Gastroesophageal sphincter (tissue), 4 donors: ENCODE measurements at regions not wholly inside any gene's neighbourhood (a gene's known extent, or its start where the extent isn't known, plus 50 kb on each side); places are given as distances from the start of the nearest gene placed in this dataset.
A peak's percentile ranks its signal among the peaks of the same experiment; 100 is the strongest.

ENCODE experiments used
- ATAC-seq: fragments of 150-250 bp; one replicate; pipeline ENCODE4 v1.9.1; 2016; ENCODE audit warnings: mild to moderate bottlenecking, moderate library complexity
- H3K27ac ChIP-seq, 4 donors: fragments of 200-600 bp; sonication (generic) in 3 of 4; 1 replicate in 3 of 4; 2 replicates in 1 of 4; pipeline ENCODE4 v1.5.1; 2016 to 2019
- H3K27me3 ChIP-seq: fragments of 200-600 bp; sonication (generic); one replicate; pipeline ENCODE4 v1.5.1; 2019
- H3K36me3 ChIP-seq, 2 donors: fragments of 200-600 bp; sonication (generic); one replicate each; pipeline ENCODE4 v1.5.1; 2019; ENCODE audit warnings: control low read depth in 1 of 2
- H3K4me1 ChIP-seq, 3 donors: fragments of 200-600 bp; sonication (generic); 1 replicate in 2 of 3; 2 replicates in 1 of 3; pipeline ENCODE4 v1.5.1; 2016 to 2019; ENCODE audit warnings: control low read depth in 2 of 3
- H3K4me3 ChIP-seq, 2 donors: fragments of 200-600 bp; sonication (generic); one replicate each; pipeline ENCODE4 v1.5.1; 2019; ENCODE audit warnings: mild to moderate bottlenecking in 1 of 2, moderate library complexity in 1 of 2
- H3K9me3 ChIP-seq, 3 donors: fragments of 200-600 bp; sonication (generic); one replicate each; pipeline ENCODE4 v1.5.1; 2017 to 2019; ENCODE audit warnings: control low read depth in 2 of 3
- CTCF ChIP-seq, 4 experiments: fragments of 200-600 bp in 2 of 4; fragments of 450-650 bp in 2 of 4; sonication (generic) in 1 of 4; IDR thresholded peaks; one replicate each; pipeline ENCODE4 v1.5.1; 2017 to 2019; ENCODE audit warnings: antibody characterized with exemption in 4 of 4, mild to moderate bottlenecking in 2 of 4, moderate library complexity in 2 of 4
- EP300 ChIP-seq: sonication (generic); formaldehyde crosslinking; IDR thresholded peaks from one replicate; pipeline ENCODE4 v1.6.1; 2017; ENCODE audit warnings: antibody characterized with exemption, mild to moderate bottlenecking
- POLR2A ChIP-seq, 2 donors: fragments of 450-650 bp; IDR thresholded peaks; one replicate each; pipeline ENCODE4 v1.6.1; 2017; ENCODE audit warnings: antibody characterized with exemption in 2 of 2, mild to moderate bottlenecking in 2 of 2, moderate library complexity in 1 of 2
- POLR2AphosphoS5 ChIP-seq: sonication (generic); formaldehyde crosslinking; IDR thresholded peaks from one replicate; pipeline ENCODE4 v1.6.1; 2017; ENCODE audit warnings: antibody characterized with exemption
- WGBS, 2 donors: methylation state at CpG; one replicate each; pipeline ENCODE4 v1.1.5; 2018; ENCODE audit warnings: low coverage in 1 of 2; 5-methylcytosine and 5-hydroxymethylcytosine counted together

GRCh38 chr10:78720091-78720490, 348.7 kb upstream of the ZMIZ1 start:
- Histone ChIP-seq H3K36me3 (no peaks in the 10 kb centered on the region), H3K4me1 (peaks cover 0 to 21% (median 4%) of the 10 kb centered on the region in 3 donors), H3K4me3 (no peak overlapping the region), H3K9me3 (no peaks in the 10 kb centered on the region), H3K27me3 (no peaks in the 10 kb centered on the region), H3K27ac (no peak overlapping the region)
- WGBS, 2 donors = 81 to 89% methylated on average over 5 to 6 of the region's 6 CpGs
- no peak for TF ChIP-seq CTCF (IDR thresholded peaks at IDR 0.05)
- no peak for TF ChIP-seq EP300
- TF ChIP-seq POLR2AphosphoS5 = no peak
- ATAC-seq = no peak

- no peak overlapping the region for H3K27ac ChIP-seq
- TF ChIP-seq CTCF (IDR thresholded peaks at IDR 0.05) = no peak
- no peak for TF ChIP-seq POLR2A (IDR thresholded peaks at IDR 0.05)
- TF ChIP-seq EP300 = no peak
- no peak for TF ChIP-seq POLR2AphosphoS5
- no peaks in the 10 kb centered on the region for H3K9me3 ChIP-seq
- H3K4me3 ChIP-seq = no peak overlapping the region
- peaks cover 0 to 21% (median 4%) of the 10 kb centered on the region in 3 donors for H3K4me1 ChIP-seq
- H3K36me3 ChIP-seq = no peaks in the 10 kb centered on the region
- no peak for ATAC-seq
- 75% methylated on average over 1 of the region's 1 CpG; no CpG with 5 or more reads in 1 of the 2 donors for WGBS, 2 donors
- H3K27me3 ChIP-seq = no peaks in the 10 kb centered on the region
Observed at GRCh38 chr10:78721231-78721630, 347.5 kb upstream of the ZMIZ1 start.

GRCh38 chr10:78724846-78725245, 343.9 kb upstream of the ZMIZ1 start:
- H3K4me3 ChIP-seq = no peak overlapping the region
- H3K36me3 ChIP-seq = no peaks in the 10 kb centered on the region
- H3K27me3 ChIP-seq = no peaks in the 10 kb centered on the region
- peaks cover 0 to 19% (median 4%) of the 10 kb centered on the region in 3 donors for H3K4me1 ChIP-seq
- TF ChIP-seq POLR2A (IDR thresholded peaks at IDR 0.05) (no peak), CTCF (IDR thresholded peaks at IDR 0.05) (no peak), EP300 (no peak), POLR2AphosphoS5 (no peak)
- ATAC-seq = no peak
- H3K9me3 ChIP-seq = no peaks in the 10 kb centered on the region
- H3K27ac ChIP-seq = no peak overlapping the region
- 80 to 83% methylated on average over 1 to 2 of the region's 4 CpGs for WGBS, 2 donors

- WGBS, 2 donors = 91 to 96% methylated on average over 3 of the region's 3 CpGs
- no peak overlapping the region for H3K4me3 ChIP-seq
- ATAC-seq = no peak
- H3K4me1 ChIP-seq = peaks cover 0 to 19% (median 4%) of the 10 kb centered on the region in 3 donors
- H3K36me3 ChIP-seq = no peaks in the 10 kb centered on the region
- H3K27me3 ChIP-seq = no peaks in the 10 kb centered on the region
- no peak overlapping the region for H3K27ac ChIP-seq
- no peaks in the 10 kb centered on the region for H3K9me3 ChIP-seq
- TF ChIP-seq POLR2AphosphoS5 (no peak), POLR2A (IDR thresholded peaks at IDR 0.05) (no peak), CTCF (IDR thresholded peaks at IDR 0.05) (no peak), EP300 (no peak)
Observed at GRCh38 chr10:78726171-78726570, 342.6 kb upstream of the ZMIZ1 start.

GRCh38 chr10:78727251-78727650, 341.5 kb upstream of the ZMIZ1 start:
- TF ChIP-seq CTCF (IDR thresholded peaks at IDR 0.05) (no peak), POLR2A (IDR thresholded peaks at IDR 0.05) (no peak), EP300 (no peak), POLR2AphosphoS5 (no peak)
- ATAC-seq = no peak
- no peaks in the 10 kb centered on the region for H3K36me3 ChIP-seq
- WGBS, 2 donors = 80 to 100% methylated on average over 1 of the region's 2 CpGs
- peaks cover 0 to 19% (median 4%) of the 10 kb centered on the region in 3 donors for H3K4me1 ChIP-seq
- H3K9me3 ChIP-seq = no peaks in the 10 kb centered on the region
- no peaks in the 10 kb centered on the region for H3K27me3 ChIP-seq
- H3K27ac ChIP-seq = peak overlapping the region in 2 of 4 donors; percentile 30 to 41
- H3K4me3 ChIP-seq = no peak overlapping the region
